ENCODE measurements at regions not wholly inside any gene's neighbourhood (a gene's known extent, or its start where the extent isn't known, plus 50 kb on each side); places are given as distances from the start of the nearest gene placed in this dataset.

GRCh38 chr4:162499478-162499877 is 335.7 kb upstream of the FSTL5 start:
- BruUV-seq (replicated peaks): no TSS peak
- Histone ChIP-seq H3K4me1 (ENCODE audit: control insufficient read depth, insufficient read depth, low read length) (no peaks in the 10 kb centered on the region), H3K9me3 (ENCODE audit: control insufficient read depth, insufficient read depth, low read depth, low read length) (no peaks in the 10 kb centered on the region), H3K4me3 (ENCODE audit: low read depth in 2 of 2, low read length in 2 of 2) (no peak overlapping the region), H3K27ac (ENCODE audit: low read length) (no peak overlapping the region), H3K27me3 (ENCODE audit: control insufficient read depth, insufficient read depth, low read length) (no peaks in the 10 kb centered on the region), H3K36me3 (ENCODE audit: control insufficient read depth, insufficient read depth, low read length) (no peaks in the 10 kb centered on the region)
- DNase-seq (ENCODE audit: low read depth, low spot score): no peak
- CTCF ChIA-PET: no interaction called here
- in situ Hi-C loops (cut with HindIII; ENCODE audit: low pct_unique_long_range_greater_than_20kb, low sequenced_read_pairs) (no loop called here), intact Hi-C loops (cut with micrococcal nuclease; ENCODE audit: unreplicated experiment) (loop anchor here (5.0 to 10.0 kb wide), 3 partner anchors 538 to 1043 kb away; no protein-coding TSS in a partner anchor)
- POLR2A ChIA-PET: no interaction called here
- TF ChIP-seq CTCF (IDR thresholded peaks at IDR 0.05) (peak; percentile 38; the same call in 1 of the 2 replicates), SIN3A (IDR thresholded peaks at IDR 0.05; ENCODE audit: borderline replicate concordance, insufficient read depth, low read depth, low read length) (no peak), TCF7L2 (IDR thresholded peaks at IDR 0.05; ENCODE audit: low read depth, low read length) (no peak), POLR2AphosphoS5 (IDR thresholded peaks at IDR 0.05; ENCODE audit: low read depth, low read length) (no peak), REST (IDR thresholded peaks at IDR 0.05; ENCODE audit: insufficient read depth in 1 of 2, low read depth in 2 of 2, low read length in 1 of 2) (no peak)
- ATAC-seq: no peak

GRCh38 chr4:162498168-162498567 is 334.4 kb upstream of the FSTL5 start:
- TF ChIP-seq TCF7L2 (IDR thresholded peaks at IDR 0.05; ENCODE audit: low read depth, low read length): no peak
- no peak for TF ChIP-seq POLR2AphosphoS5 (IDR thresholded peaks at IDR 0.05; ENCODE audit: low read depth, low read length)
- TF ChIP-seq SIN3A (IDR thresholded peaks at IDR 0.05; ENCODE audit: borderline replicate concordance, insufficient read depth, low read depth, low read length): no peak
- TF ChIP-seq CTCF (IDR thresholded peaks at IDR 0.05): no peak
- no peak for TF ChIP-seq REST (IDR thresholded peaks at IDR 0.05; ENCODE audit: insufficient read depth in 1 of 2, low read depth in 2 of 2, low read length in 1 of 2)
- no TSS peak for BruUV-seq (replicated peaks)
- H3K36me3 ChIP-seq (ENCODE audit: control insufficient read depth, insufficient read depth, low read length): no peaks in the 10 kb centered on the region
- POLR2A ChIA-PET: no interaction called here
- CTCF ChIA-PET: interaction anchor here (1.0 kb wide), 1 partner anchor 834 kb away, joined by 6 read pairs; the partner anchor contains the start of gene NPY1R
- no peaks in the 10 kb centered on the region for H3K9me3 ChIP-seq (ENCODE audit: control insufficient read depth, insufficient read depth, low read depth, low read length)
- intact Hi-C loops (cut with micrococcal nuclease; ENCODE audit: unreplicated experiment) (loop anchor here (5.0 to 10.0 kb wide), 3 partner anchors 539 to 1044 kb away; no protein-coding TSS in a partner anchor), in situ Hi-C loops (cut with HindIII; ENCODE audit: low pct_unique_long_range_greater_than_20kb, low sequenced_read_pairs) (no loop called here)
- no peak overlapping the region for H3K27ac ChIP-seq (ENCODE audit: low read length)
- no peaks in the 10 kb centered on the region for H3K4me1 ChIP-seq (ENCODE audit: control insufficient read depth, insufficient read depth, low read length)
- no peaks in the 10 kb centered on the region for H3K27me3 ChIP-seq (ENCODE audit: control insufficient read depth, insufficient read depth, low read length)
- no peak overlapping the region for H3K4me3 ChIP-seq (ENCODE audit: low read depth in 2 of 2, low read length in 2 of 2)
- no peak for DNase-seq (ENCODE audit: low read depth, low spot score)
- ATAC-seq: no peak

Measured in Panc1 (cell line).